OCI-LY7 (cell line): ENCODE measurements at regions not wholly inside any gene's neighbourhood (a gene's known extent, or its start where the extent isn't known, plus 50 kb on each side); places are given as distances from the start of the nearest gene placed in this dataset.
A peak's percentile ranks its signal among the peaks of the same experiment; 100 is the strongest.
"Not testable (repeated sequence)": the region's sequence is repeated elsewhere in the genome, so short reads cannot be mapped to it uniquely, and the experiment has no call there.

Experiments used
- BruUV-seq: library from RNA; stranded (reverse); fragments of 400-500 nt; replicated peaks from 2 replicates; lab custom pipeline; 2021; lab: Mats Ljungman, UMichigan
- CTCF ChIA-PET: fragments of 300-600 bp; sonication (Branson Sonifier 250); formaldehyde crosslinking; loops from one replicate; lab custom pipeline; 2022; ENCODE audit warnings: antibody characterized with exemption; ENCODE audit not compliant: unreplicated experiment; lab: Charles Lee
- POLR2A ChIA-PET: fragments of 300-600 bp; sonication (Branson Sonifier 250); formaldehyde crosslinking; loops from one replicate; lab custom pipeline; 2022; ENCODE audit warnings: antibody characterized with exemption; lab: Charles Lee
- DNase-seq: peaks from one replicate; pipeline ENCODE4 v3.0.0-alpha.2; 2015; ENCODE audit warnings: low spot score
- H2AFZ ChIP-seq: fragments of 200-600 bp; sonication (generic), shearing (Covaris generic); 2 replicates; pipeline ENCODE4 v1.6.1; 2014; ENCODE audit warnings: mild to moderate bottlenecking, antibody characterized with exemption, low read length, moderate library complexity
- H3K27ac ChIP-seq: fragments of 200-600 bp; sonication (generic); 2 replicates; pipeline ENCODE4 v1.5.1; 2014; ENCODE audit warnings: mixed run types, low read depth, mild to moderate bottlenecking, moderate library complexity, low read length, inconsistent platforms; ENCODE audit not compliant: poor library complexity, severe bottlenecking
- H3K36me3 ChIP-seq: fragments of 200-600 bp; sonication (generic); 2 replicates; pipeline ENCODE4 v1.6.1; 2014; ENCODE audit warnings: mild to moderate bottlenecking, antibody characterized with exemption, low read length, moderate library complexity, mixed read lengths; ENCODE audit not compliant: insufficient read depth
- H3K4me1 ChIP-seq: fragments of 200-600 bp; sonication (generic); 2 replicates; pipeline ENCODE4 v1.5.1; 2014; ENCODE audit warnings: mild to moderate bottlenecking, low read length; ENCODE audit not compliant: insufficient read depth, poor library complexity, severe bottlenecking
- H3K4me2 ChIP-seq: fragments of 200-600 bp; sonication (generic); 2 replicates; pipeline ENCODE4 v1.6.1; 2014; ENCODE audit warnings: mild to moderate bottlenecking, low read length
- H3K4me3 ChIP-seq: fragments of 200-600 bp; sonication (generic); 2 replicates; pipeline ENCODE4 v1.5.1; 2014; ENCODE audit warnings: mild to moderate bottlenecking, low read depth, low read length; ENCODE audit not compliant: poor library complexity, severe bottlenecking
- H3K79me2 ChIP-seq: fragments of 200-600 bp; sonication (generic); 2 replicates; pipeline ENCODE4 v1.6.1; 2016; ENCODE audit warnings: low read depth, mild to moderate bottlenecking, low read length, moderate library complexity, mixed read lengths; ENCODE audit not compliant: insufficient read depth
- H3K9me2 ChIP-seq: fragments of 200-600 bp; sonication (generic); 2 replicates; pipeline ENCODE4 v1.6.1; 2016; ENCODE audit warnings: mild to moderate bottlenecking, low read length, mixed read lengths; ENCODE audit not compliant: insufficient read depth
- H3K9me3 ChIP-seq: fragments of 200-600 bp; sonication (generic); 2 replicates; pipeline ENCODE4 v1.6.1; 2014; ENCODE audit warnings: mild to moderate bottlenecking, mixed run types, low read length, mixed read lengths
- H4K20me1 ChIP-seq: fragments of 200-600 bp; sonication (generic); 2 replicates; pipeline ENCODE4 v1.6.1; 2014; ENCODE audit warnings: mild to moderate bottlenecking, antibody characterized with exemption, low read length, moderate library complexity, mixed read lengths; ENCODE audit not compliant: insufficient read depth
- CTCF ChIP-seq: fragments of 200-600 bp; sonication (generic); conservative IDR thresholded peaks from 2 replicates; pipeline ENCODE4 v1.5.1; 2014; ENCODE audit warnings: mild to moderate bottlenecking, antibody characterized with exemption, low read length, moderate library complexity, mixed read lengths
- EZH2phosphoT487 ChIP-seq: fragments of 200-600 bp; sonication (generic); IDR thresholded peaks from 2 replicates; pipeline ENCODE4 v1.6.1; 2018; ENCODE audit warnings: low read depth, borderline replicate concordance, mild to moderate bottlenecking, mixed run types, antibody characterized with exemption, low read length, moderate library complexity, mixed read lengths
- intact Hi-C: fragments of 100-400 bp; cut with micrococcal nuclease; formaldehyde crosslinking; loops from one replicate; pipeline ENCODE4 v1.10.0; 2022; ENCODE audit not compliant: unreplicated experiment

DNA sequence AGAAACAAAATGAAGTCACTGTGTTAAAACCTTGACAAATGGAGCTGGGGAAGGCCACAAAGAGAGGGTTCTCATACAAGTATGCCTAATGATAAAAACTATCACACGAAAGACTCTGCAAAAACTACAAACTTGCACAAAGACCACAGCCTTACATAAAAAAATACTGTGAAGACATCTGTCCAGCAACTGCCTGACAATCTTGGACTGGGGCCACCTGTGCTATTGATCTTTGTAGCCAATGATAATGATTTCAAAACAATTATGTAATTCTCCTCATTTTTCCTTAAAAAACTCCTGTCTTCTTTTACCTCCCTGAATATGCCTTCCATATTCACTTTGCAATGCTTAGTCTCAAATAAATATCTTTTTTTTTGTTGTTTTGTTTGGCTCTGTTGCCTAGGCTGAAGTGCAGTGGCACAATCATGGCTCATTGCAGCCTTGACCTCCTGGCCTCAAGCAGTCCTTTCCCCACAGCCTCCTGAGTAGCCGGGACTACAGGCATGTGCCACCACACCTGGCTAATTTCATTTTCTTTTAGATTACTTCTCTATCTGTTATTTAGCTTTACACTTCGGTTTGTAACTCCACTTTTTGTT lies 79.4 kb upstream of the RHOU start:
- TF ChIP-seq EZH2phosphoT487: no peak
- no peak for TF ChIP-seq CTCF
- no peak overlapping the region for H3K4me3 ChIP-seq
- ChIA-PET POLR2A (no interaction called here), CTCF (no interaction called here)
- H2AFZ ChIP-seq: no peak overlapping the region
- no peaks in the 10 kb centered on the region for H4K20me1 ChIP-seq
- no peaks in the 10 kb centered on the region for H3K9me3 ChIP-seq
- H3K9me2 ChIP-seq: no peaks in the 10 kb centered on the region
- no TSS peak for BruUV-seq
- no peak overlapping the region for H3K4me2 ChIP-seq
- intact Hi-C loops: no loop called here
- no peak for DNase-seq
- H3K27ac ChIP-seq: no peak overlapping the region
- no peaks in the 10 kb centered on the region for H3K36me3 ChIP-seq
- H3K4me1 ChIP-seq: no peaks in the 10 kb centered on the region
- no peaks in the 10 kb centered on the region for H3K79me2 ChIP-seq

- H3K4me3 ChIP-seq, H3K79me2 ChIP-seq, H4K20me1 ChIP-seq, H3K4me1 ChIP-seq, H3K9me2 ChIP-seq, DNase-seq, CTCF ChIA-PET, intact Hi-C loops, H3K9me3 ChIP-seq, H3K27ac ChIP-seq, H2AFZ ChIP-seq, BruUV-seq, POLR2A ChIA-PET, H3K36me3 ChIP-seq, H3K4me2 ChIP-seq: not testable (repeated sequence)
Measured at GRCh38 chr1:228662007-228662689, 73.1 kb upstream of the RHOU start.

- Histone ChIP-seq H2AFZ (no peak overlapping the region), H3K4me2 (no peak overlapping the region), H3K4me1 (no peaks in the 10 kb centered on the region)
Measured at GRCh38 chr1:228664399-228664914, 70.8 kb upstream of the RHOU start.

More at GRCh38 chr1:228664399-228664914, 70.8 kb upstream of the RHOU start:
- ChIA-PET CTCF (no interaction called here), POLR2A (no interaction called here)
- no peaks in the 10 kb centered on the region for H3K9me2 ChIP-seq
- H3K36me3 ChIP-seq: no peaks in the 10 kb centered on the region
- TF ChIP-seq EZH2phosphoT487: no peak
- peak; percentile 86 for TF ChIP-seq CTCF
- no peaks in the 10 kb centered on the region for H3K9me3 ChIP-seq
- H3K4me3 ChIP-seq: no peak overlapping the region
- no peak overlapping the region for H3K27ac ChIP-seq
- no peaks in the 10 kb centered on the region for H3K79me2 ChIP-seq
- BruUV-seq: no TSS peak
- DNase-seq: peak; percentile 65
- no peaks in the 10 kb centered on the region for H4K20me1 ChIP-seq
- intact Hi-C loops: loop anchor here (1.0 kb wide), 1 partner anchor 563 kb away; no protein-coding TSS in a partner anchor
